HG02852 (cell line): ENCODE measurements at regions not wholly inside any gene's neighbourhood (a gene's known extent, or its start where the extent isn't known, plus 50 kb on each side); places are given as distances from the start of the nearest gene placed in this dataset.
A peak's percentile ranks its signal among the peaks of the same experiment; 100 is the strongest.
"Not testable (repeated sequence)": the region's sequence is repeated elsewhere in the genome, so short reads cannot be mapped to it uniquely, and the experiment has no call there.

ENCODE experiments used
- ATAC-seq: cut with Tn5 transposase; IDR thresholded peaks from one replicate; pipeline ENCODE4 v1.9.1; 2021; ENCODE audit warnings: mild to moderate bottlenecking, moderate library complexity; ENCODE audit not compliant: unreplicated experiment

DNA sequence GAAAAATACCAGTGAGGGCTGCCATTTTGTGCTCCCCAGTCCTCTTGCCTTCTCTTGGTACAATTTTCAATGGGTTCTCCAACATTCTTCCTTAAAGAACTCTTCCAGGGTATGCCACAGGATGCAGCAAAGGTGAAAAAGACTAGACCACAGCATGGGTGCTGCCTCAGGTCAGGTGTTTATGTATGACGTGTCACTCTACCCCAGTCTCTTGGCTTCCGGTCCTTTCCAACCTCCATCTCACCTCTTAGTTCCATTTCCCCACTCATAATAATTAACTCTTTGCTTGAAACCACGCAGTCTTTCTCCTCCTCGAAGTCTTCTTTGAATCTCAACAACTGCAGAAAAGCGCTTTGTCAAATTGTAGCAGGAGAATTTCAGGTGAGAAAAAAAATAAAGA lies 104.7 kb upstream of the TBC1D5 start:
- ATAC-seq = no peak

DNA sequence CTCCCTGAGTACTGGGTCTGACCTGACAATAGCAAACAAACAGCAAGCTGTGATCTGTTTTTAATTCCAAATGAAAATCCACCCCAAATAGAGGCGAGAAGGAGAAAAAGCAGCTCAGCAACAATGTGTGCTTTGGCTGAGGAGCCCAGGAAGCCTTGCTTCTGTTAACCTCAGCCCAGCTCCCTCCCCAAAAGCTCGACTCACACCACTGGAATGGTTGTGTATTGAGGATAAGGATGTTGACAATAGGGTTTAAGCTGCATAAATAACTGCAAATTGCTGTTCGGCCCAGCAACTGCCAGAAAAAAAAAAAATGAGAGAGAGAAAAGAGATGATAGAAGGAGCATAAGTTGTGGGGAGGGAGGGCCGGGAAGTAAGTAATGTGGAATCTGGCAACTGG lies 104.0 kb upstream of the TBC1D5 start:
- ATAC-seq = no peak

DNA sequence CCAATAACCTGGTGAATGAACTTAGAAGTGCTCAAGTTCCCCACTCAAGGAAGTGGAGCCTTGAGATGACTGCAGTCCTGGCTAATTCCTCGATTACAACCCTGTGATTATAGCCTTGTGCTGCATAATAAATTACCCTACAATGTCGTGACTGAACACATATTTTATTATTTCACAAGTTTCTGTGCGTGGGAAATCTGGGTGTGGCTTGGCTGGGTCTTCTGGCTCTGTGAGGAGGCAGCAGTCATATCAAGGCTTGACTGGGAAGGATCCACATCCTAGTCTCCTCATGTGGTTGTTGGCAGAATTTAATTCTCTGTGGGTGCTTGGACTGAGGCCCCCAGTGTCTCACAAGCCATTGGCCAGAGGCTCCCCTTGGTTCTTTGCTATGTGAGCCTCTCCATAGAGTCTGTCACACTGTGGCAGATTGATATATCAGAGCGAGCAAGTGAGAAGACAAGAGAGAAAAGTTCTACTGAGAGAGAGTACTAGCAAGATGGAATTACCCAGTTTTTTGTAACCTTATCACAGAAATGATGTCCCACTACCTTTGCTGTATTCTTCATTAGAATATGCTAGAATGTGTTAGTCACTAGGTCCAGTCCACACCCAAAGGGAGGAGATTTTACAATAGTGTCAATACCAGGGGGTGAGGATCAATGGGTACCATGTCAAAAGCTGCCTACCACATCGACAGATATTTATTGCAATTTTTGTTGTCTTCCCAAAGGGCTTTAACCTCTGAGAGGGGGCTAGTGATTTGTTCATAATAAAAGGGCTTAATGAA lies 102.8 kb upstream of the TBC1D5 start:
- no peak for ATAC-seq

DNA sequence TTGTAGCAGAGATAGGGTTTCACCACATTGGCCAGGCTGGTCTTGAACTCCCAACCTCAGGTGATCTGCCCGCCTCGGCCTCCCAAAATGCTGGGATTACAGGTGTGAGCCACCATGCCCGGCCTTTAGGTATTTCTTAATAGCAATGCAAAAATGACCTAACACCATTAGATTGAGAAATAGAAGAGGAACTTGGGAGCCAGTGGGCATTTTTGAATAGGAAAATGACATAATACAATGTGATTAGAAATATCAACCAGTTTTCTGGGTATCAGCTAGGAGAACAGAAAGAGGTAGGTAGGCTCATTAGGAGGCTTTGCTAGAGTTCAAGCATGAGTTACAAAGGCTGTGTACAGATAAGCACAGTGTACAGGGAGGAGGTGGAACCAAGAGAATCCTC lies 101.8 kb upstream of the TBC1D5 start:
- ATAC-seq = no peak

DNA sequence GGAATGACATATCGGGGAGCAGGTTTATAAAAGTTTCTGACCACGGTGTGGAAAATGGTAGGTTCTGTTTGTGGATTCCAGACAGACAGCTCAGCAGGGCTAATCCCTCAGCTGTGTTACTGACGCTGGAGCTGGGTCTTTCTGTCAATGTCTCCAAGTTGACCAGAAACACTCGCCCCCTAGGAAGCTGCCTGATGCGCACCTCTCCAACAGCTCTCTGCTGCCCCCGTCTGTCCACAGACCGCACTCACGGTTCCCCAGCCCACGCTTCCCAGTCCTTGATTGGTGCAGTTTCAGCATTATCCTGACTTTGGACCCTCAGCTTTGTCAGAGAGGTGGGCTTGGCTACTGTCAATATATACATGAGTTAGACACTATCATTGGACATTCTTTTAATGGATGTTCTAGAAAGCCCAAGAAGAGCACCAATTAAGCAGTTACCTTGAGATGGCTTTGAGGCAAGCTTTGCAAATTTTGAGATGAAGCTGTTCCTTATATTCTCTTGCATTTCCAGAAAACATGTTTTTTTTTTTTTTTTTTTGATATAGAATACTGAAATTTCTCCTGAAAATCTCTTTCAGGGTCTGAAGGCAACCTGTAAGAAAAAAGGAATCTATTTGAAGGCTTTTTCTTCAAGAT lies 98.9 kb upstream of the TBC1D5 start:
- ATAC-seq = peak; percentile 84

DNA sequence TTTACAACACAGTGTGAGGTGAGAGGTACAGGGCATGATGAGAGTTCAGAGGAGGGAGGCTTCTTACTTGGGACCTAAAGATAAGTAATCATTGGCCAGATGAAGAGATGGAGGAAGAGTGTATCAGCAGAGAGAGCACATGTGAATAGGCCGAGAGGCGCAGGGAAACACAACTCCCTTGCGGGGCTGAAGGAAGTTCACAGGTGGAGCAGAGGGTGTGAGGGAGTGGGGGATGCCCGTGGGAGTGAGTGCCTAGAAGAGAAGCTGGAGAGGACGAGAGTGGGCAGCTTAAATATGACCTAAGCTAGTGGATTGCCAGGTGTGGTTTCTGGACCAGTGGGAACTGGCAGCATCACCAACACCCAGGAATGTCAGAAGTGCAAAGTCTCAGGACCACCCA lies 98.2 kb upstream of the TBC1D5 start:
- no peak for ATAC-seq

DNA sequence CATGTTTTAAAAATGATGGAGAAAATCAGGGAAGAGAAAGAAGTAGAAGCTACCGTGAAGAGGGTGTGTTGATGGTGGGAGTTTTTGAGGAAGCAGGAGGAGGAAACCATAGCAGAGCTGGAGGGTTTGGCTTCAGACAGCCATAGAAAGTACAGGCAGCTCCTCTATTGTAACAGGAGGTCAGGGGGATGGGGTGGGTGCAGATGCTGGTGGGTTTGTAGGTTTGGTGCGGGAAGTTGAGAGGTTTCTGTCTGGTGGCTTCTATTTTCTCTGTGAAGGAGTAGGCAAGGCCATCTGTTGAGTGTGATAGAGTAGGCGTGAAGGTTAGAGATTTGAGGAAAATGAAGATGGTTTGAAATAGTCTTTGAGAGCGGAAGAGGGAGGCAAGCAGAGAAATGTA lies 97.7 kb upstream of the TBC1D5 start:
- no peak for ATAC-seq

DNA sequence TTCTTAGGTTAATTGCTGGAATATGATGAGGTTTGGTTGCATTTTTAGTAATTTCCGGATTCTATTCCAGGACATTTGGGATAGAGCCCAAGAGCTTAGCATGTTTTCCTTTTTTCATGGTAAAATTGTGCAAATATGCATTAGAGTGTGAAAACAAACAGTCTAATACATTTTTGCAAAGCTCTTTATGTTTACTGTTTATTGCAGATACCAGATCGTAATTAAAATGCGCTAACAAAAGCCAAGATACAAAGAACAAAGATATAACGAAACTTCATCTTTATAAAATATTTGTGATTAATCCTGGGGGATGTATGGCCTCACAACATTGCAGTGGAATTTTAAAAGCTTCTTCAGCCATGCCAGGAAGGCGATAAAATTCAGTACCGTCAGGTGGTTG lies 94.5 kb upstream of the TBC1D5 start:
- ATAC-seq = no peak

DNA sequence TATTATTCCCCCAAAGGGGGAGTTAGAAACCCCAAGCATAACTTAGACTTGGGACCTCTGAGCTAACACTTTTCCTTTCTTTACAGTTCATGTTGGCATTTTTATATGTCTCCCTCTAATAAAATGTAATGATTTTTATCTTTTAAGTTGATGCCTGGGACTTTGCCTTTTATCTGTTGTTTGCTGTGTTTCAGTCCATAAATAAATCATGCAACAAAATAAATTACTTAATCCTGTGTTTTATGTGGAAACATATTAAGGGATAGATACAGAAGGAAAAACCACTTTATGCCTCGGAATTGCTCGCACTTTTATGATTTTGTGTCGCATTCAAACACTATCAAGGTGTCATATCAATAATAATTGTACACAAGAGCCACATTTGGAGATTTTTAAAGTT lies 93.7 kb upstream of the TBC1D5 start:
- ATAC-seq = no peak

DNA sequence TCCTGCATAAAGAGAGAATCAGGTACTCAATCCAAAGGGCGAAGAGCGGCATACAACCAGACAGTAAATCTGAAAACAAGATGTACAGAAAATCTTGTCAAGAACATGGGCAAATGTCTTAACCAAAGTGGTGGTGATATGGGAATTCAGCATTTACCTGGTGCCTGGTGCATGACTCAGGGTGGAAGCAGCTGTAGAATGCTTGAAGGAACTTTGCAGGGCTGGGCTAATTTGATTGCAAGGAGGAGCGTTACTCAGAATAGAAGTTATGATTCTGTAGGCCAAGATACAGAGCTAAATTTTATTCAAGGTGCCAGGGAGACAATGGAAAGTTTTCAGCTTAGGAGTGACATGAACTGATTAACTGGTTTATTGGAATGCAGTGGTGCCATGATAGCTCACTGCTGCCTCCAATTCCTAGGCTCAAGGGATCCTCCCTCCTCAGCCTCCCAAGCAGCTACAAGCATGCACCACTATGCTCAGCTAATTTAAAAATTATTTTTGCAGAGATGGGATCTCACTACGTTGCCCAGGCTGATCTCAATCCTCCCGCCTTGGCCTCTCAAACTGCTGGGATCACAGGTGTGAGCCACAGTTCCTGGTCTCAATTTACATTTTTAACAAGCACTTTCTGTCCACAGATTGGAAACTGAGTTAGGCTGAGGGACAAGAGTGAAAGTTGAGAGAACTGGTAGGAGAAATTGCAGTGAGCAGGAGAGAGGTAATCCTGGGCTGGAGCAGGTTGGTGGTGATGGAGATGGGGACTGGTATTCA lies 91.5 kb upstream of the TBC1D5 start:
- no peak for ATAC-seq

DNA sequence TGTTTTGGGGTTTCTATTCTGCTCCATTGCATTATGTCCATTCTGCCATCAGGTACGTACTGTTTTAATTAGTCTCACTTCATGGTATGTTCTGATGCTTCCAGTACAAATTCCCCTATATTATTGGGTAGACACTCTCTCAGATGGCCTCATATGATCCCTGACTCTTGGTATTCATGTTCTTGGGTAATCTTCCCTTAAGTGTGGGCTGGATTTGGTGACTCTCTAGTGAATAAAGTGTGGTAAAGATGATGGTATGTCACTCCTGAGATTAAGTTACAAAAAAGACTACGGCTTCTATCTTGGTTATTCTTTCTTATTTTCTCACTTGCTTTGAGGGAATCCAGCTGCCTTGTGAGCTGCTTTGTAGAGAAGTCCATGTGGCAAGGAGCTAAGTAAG lies 89.6 kb upstream of the TBC1D5 start:
- no peak for ATAC-seq

DNA sequence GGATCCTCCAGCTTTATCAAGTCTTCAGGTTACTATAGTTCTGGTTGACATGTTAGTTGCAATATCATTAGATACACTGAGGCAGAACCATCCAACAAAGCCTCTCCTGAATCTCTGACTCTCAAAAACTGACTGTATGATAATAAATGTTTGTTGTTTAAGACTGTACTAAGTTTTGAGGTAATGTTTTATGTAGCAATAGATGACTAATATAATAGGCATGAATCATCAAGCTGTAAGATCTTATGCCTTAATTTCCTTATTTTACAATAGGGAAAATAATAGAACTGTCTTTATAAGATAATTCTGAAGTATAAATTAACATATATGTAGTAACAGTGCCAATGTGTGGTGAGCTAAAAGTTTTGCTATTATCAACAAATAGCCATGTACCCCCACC lies 88.9 kb upstream of the TBC1D5 start:
- ATAC-seq = no peak

DNA sequence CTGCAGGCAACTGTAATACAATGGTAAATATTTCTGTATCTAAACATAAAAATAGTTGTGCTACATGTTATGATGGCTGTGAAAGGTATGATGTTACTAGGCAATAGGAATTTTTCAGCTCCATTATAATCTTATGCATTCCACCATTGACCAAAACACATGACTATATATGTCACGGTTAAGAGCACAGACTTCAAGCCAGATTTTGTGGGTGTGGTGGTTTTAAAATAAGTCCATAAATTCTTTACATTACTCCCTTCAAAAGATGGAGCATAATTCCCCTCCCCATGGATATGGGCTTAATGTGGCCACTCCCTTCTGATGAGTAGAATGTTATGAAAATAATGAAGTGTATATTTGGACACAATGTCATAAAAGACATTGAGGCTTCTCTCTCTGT lies 88.4 kb upstream of the TBC1D5 start:
- no peak for ATAC-seq

DNA sequence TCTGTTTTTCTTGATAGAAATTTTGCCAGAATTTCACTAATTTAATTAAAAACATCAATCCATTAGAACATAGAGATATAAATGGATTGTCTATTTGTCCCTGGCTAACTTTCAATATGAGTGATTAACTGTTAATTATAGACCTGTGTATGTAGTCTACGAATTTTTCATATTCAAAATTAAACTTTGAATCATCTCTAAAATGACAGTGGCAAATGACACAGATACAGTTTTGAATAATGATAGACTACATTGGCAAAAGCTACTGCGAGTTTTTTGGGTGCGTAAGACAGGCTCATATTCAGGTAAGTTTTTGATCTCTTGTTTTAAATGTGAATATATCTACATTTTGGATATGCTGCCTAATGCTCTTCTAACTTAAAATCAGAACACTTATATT lies 86.0 kb upstream of the TBC1D5 start:
- no peak for ATAC-seq

DNA sequence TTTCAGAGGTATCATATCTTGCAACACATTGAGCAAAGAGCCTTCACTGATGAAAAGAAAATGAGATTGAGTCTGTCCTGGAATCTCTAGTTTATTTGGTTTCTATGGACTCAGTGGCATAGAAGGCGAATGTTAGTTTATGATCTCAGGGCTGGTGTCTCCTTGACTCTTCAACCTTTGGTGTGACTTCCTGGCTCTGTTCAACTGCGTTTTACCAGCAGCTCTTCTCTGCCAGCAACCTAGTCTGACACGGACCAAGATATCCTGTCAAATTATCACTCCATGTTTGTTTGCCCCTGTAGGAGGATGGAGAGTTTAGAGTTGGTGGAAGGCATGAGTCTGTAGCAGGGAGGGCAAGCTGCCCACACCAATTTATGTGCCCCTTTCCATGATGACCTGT lies 82.9 kb upstream of the TBC1D5 start:
- ATAC-seq = no peak

DNA sequence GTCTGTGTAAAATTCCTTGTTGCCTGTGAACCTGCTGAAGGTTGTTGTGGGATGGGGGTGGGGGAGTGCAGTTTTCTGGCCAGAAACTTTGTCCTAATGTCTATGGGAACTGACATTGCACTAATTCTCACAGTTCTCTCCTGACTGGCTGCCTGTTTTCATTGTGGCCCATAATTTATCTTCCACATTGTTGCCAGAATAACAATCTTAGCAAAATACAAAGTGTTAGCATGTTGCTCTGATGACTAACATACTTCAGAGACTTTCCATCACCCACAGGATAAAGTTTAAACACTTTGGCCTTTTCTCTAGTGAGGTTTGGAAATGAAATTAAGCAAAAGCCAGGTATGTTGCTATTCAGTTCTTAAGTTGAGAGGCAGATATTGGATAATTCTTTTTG lies 81.4 kb upstream of the TBC1D5 start:
- no peak for ATAC-seq

DNA sequence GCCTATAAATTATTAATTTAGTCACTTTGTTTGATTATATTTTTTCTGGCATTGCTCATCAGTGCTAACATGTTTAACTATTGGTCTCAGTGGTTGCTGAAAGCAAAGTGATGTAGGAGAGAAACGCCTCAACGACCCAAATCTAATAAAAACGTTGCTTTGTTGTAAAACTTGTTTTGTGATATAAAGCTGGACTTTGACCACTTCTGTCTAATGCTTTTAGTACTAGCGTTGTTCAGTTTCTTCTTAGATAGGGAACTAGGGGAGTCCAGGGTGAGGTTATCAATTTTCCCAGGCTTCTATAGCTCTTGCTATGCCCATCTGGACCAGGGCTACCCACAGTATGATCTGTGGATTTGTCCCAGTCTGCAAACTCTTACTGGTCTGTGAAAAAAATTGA lies 80.6 kb upstream of the TBC1D5 start:
- ATAC-seq = no peak

DNA sequence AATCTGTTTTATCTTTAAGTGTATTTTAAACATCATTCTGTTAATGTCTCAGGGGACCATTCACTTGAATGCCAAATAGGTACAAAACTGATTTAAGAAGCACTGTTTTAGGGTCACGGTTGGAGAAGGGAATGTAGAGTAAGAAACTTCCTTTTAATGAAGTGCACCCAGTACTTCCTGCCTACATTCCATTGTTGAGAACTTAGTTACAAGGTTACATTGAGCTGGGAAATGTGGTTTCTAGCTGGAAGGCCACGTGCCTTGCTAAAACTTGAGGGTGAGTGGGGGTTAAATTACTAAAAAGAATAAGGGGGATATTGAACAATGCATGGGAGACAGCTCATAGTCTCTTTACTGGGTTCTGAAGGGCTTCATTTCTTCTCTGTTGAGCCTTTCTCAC lies 78.3 kb upstream of the TBC1D5 start:
- no peak for ATAC-seq

DNA sequence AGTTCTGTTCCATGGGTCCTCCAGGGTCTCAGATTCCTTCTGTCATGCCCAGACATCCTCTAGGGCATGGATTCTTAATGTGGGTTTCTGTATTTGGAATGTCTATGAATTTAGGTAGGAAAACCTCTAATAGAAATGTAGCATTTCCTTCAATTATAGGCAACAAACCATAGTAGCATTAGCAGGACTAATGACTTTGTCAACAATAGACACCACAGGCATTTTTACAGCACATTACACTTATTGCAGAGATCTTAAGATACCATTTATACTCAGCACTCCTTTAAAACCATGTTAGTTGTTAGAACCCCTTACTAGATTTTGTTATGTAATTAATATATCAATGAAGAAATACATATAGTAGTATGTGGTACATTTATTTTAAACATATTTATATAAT lies 77.8 kb upstream of the TBC1D5 start:
- ATAC-seq = no peak

DNA sequence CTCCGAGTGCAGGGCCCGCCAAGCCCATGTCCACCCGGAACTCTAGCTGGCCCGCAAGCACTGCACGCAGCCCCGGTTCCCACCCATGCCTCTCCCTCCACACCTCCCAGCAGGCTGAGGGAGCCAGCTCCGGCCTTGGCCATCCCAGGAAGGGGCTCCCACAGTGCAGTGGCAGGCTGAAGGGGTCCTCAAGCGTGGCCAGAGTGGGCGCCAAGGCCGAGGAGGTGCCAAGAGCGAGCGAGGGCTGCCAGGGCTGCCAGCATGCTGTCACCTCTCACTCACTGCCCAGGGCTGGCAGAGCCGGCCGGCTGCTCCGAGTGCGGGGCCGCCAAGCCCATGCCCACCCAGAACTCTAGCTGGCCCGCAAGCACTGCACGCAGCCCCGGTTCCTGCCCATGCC lies 75.5 kb upstream of the TBC1D5 start:
- ATAC-seq = not testable (repeated sequence)

DNA sequence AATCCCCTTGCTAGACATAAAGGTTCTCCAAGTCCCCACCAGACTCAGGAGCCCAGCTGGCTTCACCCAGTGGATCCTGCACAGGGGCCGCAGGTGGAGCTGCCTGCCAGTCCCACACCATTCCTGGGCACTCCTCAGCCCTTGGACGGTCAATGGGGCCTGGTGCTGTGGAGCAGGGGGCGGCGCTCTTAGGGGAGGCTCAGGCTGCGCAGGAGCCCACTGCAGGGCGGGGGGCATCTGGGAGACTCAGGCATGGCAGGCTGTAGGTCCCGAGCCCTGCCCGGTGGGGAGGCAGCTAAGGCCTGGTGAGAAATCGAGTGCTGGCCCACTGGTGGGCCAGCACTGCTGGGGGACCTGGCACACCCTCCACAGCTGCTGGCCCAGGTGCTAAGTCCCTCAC lies 75.1 kb upstream of the TBC1D5 start:
- no peak for ATAC-seq

DNA sequence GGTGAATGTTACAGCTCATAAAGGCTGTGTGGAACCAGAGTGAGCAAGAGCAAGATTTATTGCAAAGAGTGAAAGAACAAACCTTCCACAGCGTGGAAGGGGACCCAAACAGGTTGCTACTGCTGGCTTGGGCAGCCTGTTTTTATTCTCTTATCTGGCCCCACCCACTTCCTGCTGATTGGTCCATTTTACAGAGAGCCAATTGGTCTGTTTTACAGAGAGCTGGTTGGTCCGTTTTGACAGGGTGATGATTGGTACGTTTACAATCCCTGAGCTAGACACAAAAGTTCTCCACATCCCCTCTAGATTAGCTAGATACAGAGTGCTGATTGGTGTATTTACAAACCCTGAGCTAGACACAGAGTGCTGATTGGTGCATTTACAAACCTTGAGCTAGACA lies 74.4 kb upstream of the TBC1D5 start:
- ATAC-seq = not testable (repeated sequence)
